Neutrophil (primary cell): ENCODE measurements at regions not wholly inside any gene's neighbourhood (a gene's known extent, or its start where the extent isn't known, plus 50 kb on each side); places are given as distances from the start of the nearest gene placed in this dataset.

Experiments
- H3K27ac ChIP-seq: fragments of 200-600 bp; sonication (generic); 2 replicates; pipeline ENCODE4 v1.5.1; 2016; ENCODE audit warnings: mild to moderate bottlenecking, moderate library complexity
- H3K27me3 ChIP-seq: fragments of 200-600 bp; sonication (generic); 2 replicates; pipeline ENCODE4 v1.6.0; 2016; ENCODE audit warnings: mild to moderate bottlenecking
- H3K36me3 ChIP-seq: fragments of 200-600 bp; sonication (generic); 2 replicates; pipeline ENCODE4 v1.5.1; 2017
- H3K4me1 ChIP-seq, 2 experiments: fragments of 200-600 bp in 1 of 2; sonication (generic) in 1 of 2; 1 replicate in 1 of 2; 2 replicates in 1 of 2; pipeline versions ENCODE4 v1.5.1 to v1.6.1; 2013 to 2016; ENCODE audit warnings: low read depth in 1 of 2, low read length in 1 of 2, mild to moderate bottlenecking in 1 of 2, moderate library complexity in 1 of 2; ENCODE audit not compliant: control insufficient read depth in 1 of 2, insufficient read depth in 1 of 2
- H3K4me3 ChIP-seq, 2 experiments: fragments of 200-600 bp in 1 of 2; sonication (generic) in 1 of 2; 1 replicate in 1 of 2; 2 replicates in 1 of 2; pipeline ENCODE4 v1.5.1; 2013 to 2016; ENCODE audit warnings: low read depth in 1 of 2, low read length in 1 of 2, mild to moderate bottlenecking in 1 of 2, moderate library complexity in 1 of 2
- H3K9me3 ChIP-seq: fragments of 200-600 bp; sonication (generic); 2 replicates; pipeline ENCODE4 v1.5.1; 2016
- CTCF ChIP-seq: fragments of 200-600 bp; sonication (generic); IDR thresholded peaks from 2 replicates; pipeline ENCODE4 v1.5.1; 2016; ENCODE audit warnings: antibody characterized with exemption

- H3K4me3 ChIP-seq: no peak overlapping the region
- TF ChIP-seq CTCF: no peak
- no peaks in the 10 kb centered on the region for H3K4me1 ChIP-seq
- H3K27me3 ChIP-seq: no peaks in the 10 kb centered on the region
- no peaks in the 10 kb centered on the region for H3K36me3 ChIP-seq
- no peaks in the 10 kb centered on the region for H3K9me3 ChIP-seq
- no peak overlapping the region for H3K27ac ChIP-seq
Observed at GRCh38 chr6:91141346-91141745, 554.5 kb upstream of the MAP3K7 start.

GRCh38 chr6:91140449-91140848 is 553.6 kb upstream of the MAP3K7 start:
- Histone ChIP-seq H3K9me3 (no peaks in the 10 kb centered on the region), H3K4me3 (no peak overlapping the region), H3K4me1 (no peaks in the 10 kb centered on the region), H3K27me3 (no peaks in the 10 kb centered on the region), H3K36me3 (no peaks in the 10 kb centered on the region), H3K27ac (no peak overlapping the region)
- no peak for TF ChIP-seq CTCF

GRCh38 chr6:91137286-91137685 is 550.4 kb upstream of the MAP3K7 start:
- no peak overlapping the region for H3K27ac ChIP-seq
- H3K36me3 ChIP-seq: no peaks in the 10 kb centered on the region
- no peaks in the 10 kb centered on the region for H3K4me1 ChIP-seq
- H3K27me3 ChIP-seq: no peaks in the 10 kb centered on the region
- no peak for TF ChIP-seq CTCF
- no peak overlapping the region for H3K4me3 ChIP-seq
- no peaks in the 10 kb centered on the region for H3K9me3 ChIP-seq

- Histone ChIP-seq H3K9me3 (no peaks in the 10 kb centered on the region), H3K27ac (no peak overlapping the region), H3K36me3 (no peaks in the 10 kb centered on the region), H3K27me3 (no peaks in the 10 kb centered on the region), H3K4me1 (no peaks in the 10 kb centered on the region), H3K4me3 (no peak overlapping the region)
- TF ChIP-seq CTCF: no peak
Observed at GRCh38 chr6:91135406-91136103, 548.7 kb upstream of the MAP3K7 start.

- Histone ChIP-seq H3K36me3 (no peaks in the 10 kb centered on the region), H3K9me3 (no peaks in the 10 kb centered on the region), H3K27ac (no peak overlapping the region), H3K27me3 (no peaks in the 10 kb centered on the region), H3K4me1 (no peaks in the 10 kb centered on the region), H3K4me3 (no peak overlapping the region)
- no peak for TF ChIP-seq CTCF
Observed at GRCh38 chr6:91132461-91132860, 545.6 kb upstream of the MAP3K7 start.
